HG03439 (cell line): ENCODE measurements at regions not wholly inside any gene's neighbourhood (a gene's known extent, or its start where the extent isn't known, plus 50 kb on each side); places are given as distances from the start of the nearest gene placed in this dataset.
"Not testable (repeated sequence)": the region's sequence is repeated elsewhere in the genome, so short reads cannot be mapped to it uniquely, and the experiment has no call there.

Experiments used
- ATAC-seq: cut with Tn5 transposase; IDR thresholded peaks from one replicate; pipeline ENCODE4 v1.9.1; 2021; ENCODE audit warnings: mild to moderate bottlenecking, moderate library complexity; ENCODE audit not compliant: unreplicated experiment

- ATAC-seq: no peak
Observed at GRCh38 chr20:39751557-39752137, 789.5 kb downstream of the DHX35 start.

- no peak for ATAC-seq
Observed at GRCh38 chr20:39745380-39745779, 783.2 kb downstream of the DHX35 start.

- no peak for ATAC-seq
Observed at GRCh38 chr20:39738651-39739050, 776.5 kb downstream of the DHX35 start.

- ATAC-seq: no peak
Observed at GRCh38 chr20:39736434-39737327, 774.5 kb downstream of the DHX35 start.

- not testable (repeated sequence) for ATAC-seq
Observed at GRCh38 chr20:39725513-39725912, 763.4 kb downstream of the DHX35 start.

- ATAC-seq: no peak
Observed at GRCh38 chr20:39719293-39719692, 757.1 kb downstream of the DHX35 start.

GRCh38 chr20:39717936-39718335 lies 755.8 kb downstream of the DHX35 start:
- ATAC-seq: no peak

- ATAC-seq: no peak
Observed at GRCh38 chr20:39716796-39717341, 754.7 kb downstream of the DHX35 start.

GRCh38 chr20:39713076-39713840 lies 751.1 kb downstream of the DHX35 start:
- ATAC-seq: no peak

GRCh38 chr20:39706184-39706663 lies 744.1 kb downstream of the DHX35 start:
- no peak for ATAC-seq

GRCh38 chr20:39705032-39705431 lies 742.9 kb downstream of the DHX35 start:
- no peak for ATAC-seq

GRCh38 chr20:39703357-39703756 lies 741.2 kb downstream of the DHX35 start:
- ATAC-seq: not testable (repeated sequence)

- ATAC-seq: no peak
Observed at GRCh38 chr20:39702701-39703349, 740.7 kb downstream of the DHX35 start.

- no peak for ATAC-seq
Observed at GRCh38 chr20:39700528-39700927, 738.4 kb downstream of the DHX35 start.

GRCh38 chr20:39699166-39699725 lies 737.1 kb downstream of the DHX35 start:
- ATAC-seq: no peak

- no peak for ATAC-seq
Observed at GRCh38 chr20:39698752-39699151, 736.6 kb downstream of the DHX35 start.

GRCh38 chr20:39691151-39691862 lies 729.2 kb downstream of the DHX35 start:
- no peak for ATAC-seq

GRCh38 chr20:39676857-39677391 lies 714.8 kb downstream of the DHX35 start:
- no peak for ATAC-seq

- ATAC-seq: no peak
Observed at GRCh38 chr20:39676241-39676640, 714.1 kb downstream of the DHX35 start.
